ENCODE measurements at regions not wholly inside any gene's neighbourhood (a gene's known extent, or its start where the extent isn't known, plus 50 kb on each side); places are given as distances from the start of the nearest gene placed in this dataset.

GRCh38 chr4:18882468-18882867, 860.9 kb upstream of the LCORL start:
- peak; percentile 1 for DNase-seq (ENCODE audit: low spot score)
- H3K4me1 ChIP-seq (ENCODE audit: insufficient read depth, low read length), result no peaks in the 10 kb centered on the region
- in situ Hi-C loops (cut with HindIII; ENCODE audit: extremely low pct_ligation_motif_present, low pct_unique_long_range_greater_than_20kb), result no loop called here
- no peak overlapping the region for H3K4me2 ChIP-seq (ENCODE audit: low read depth, low read length)
- H3K9ac ChIP-seq (ENCODE audit: insufficient read depth, low read depth, low read length), result no peak overlapping the region
- no peak for ATAC-seq
- H2AFZ ChIP-seq (ENCODE audit: low read length), result no peak overlapping the region
- intact Hi-C loops (cut with micrococcal nuclease; ENCODE audit: unreplicated experiment), result no loop called here
- WGBS (ENCODE audit: low lambda C conversion rate), result 0% methylated on average over 3 of the region's 3 CpGs
- no peaks in the 10 kb centered on the region; a peak in 1 of 5 replicates for H3K36me3 ChIP-seq (replicated peaks in 1 of 2; ENCODE audit: control insufficient read depth in 1 of 2, insufficient read depth in 2 of 2, low read length in 2 of 2)
- H4K20me1 ChIP-seq (ENCODE audit: insufficient read depth, low read length), result no peaks in the 10 kb centered on the region
- CTCF ChIA-PET (ENCODE audit: low intra/inter-chr PET ratio, low total read pairs), result no interaction called here
- H3K9me3 ChIP-seq (ENCODE audit: low read length), result peaks cover 81% of the 10 kb centered on the region
- BruUV-seq (replicated peaks), result no TSS peak
- H3K27ac ChIP-seq (ENCODE audit: extremely low read length, insufficient read depth, low read length), result no peak overlapping the region
- H3K79me2 ChIP-seq (ENCODE audit: insufficient read depth, low read length), result no peaks in the 10 kb centered on the region
- TF ChIP-seq CREM (IDR thresholded peaks at IDR 0.05) (no peak), CREM (CRISPR knock-in tag; IDR thresholded peaks at IDR 0.05) (no peak), MYNN (CRISPR knock-in tag; IDR thresholded peaks at IDR 0.05; ENCODE audit: low read depth) (no peak), ZNF724P (CRISPR knock-in tag; IDR thresholded peaks at IDR 0.05; ENCODE audit: borderline replicate concordance) (no peak), PLSCR1 (CRISPR knock-in tag; IDR thresholded peaks at IDR 0.05; ENCODE audit: borderline replicate concordance) (no peak), MTA1 (CRISPR knock-in tag; IDR thresholded peaks at IDR 0.05; ENCODE audit: borderline replicate concordance) (no peak), ZSCAN25 (CRISPR knock-in tag; IDR thresholded peaks at IDR 0.05) (no peak)
- no peak overlapping the region for H3K4me3 ChIP-seq (replicated peaks in 1 of 3; ENCODE audit: insufficient read depth in 1 of 3, low read depth in 2 of 3, low read length in 3 of 3)
- POLR2A ChIA-PET, result no interaction called here
- H3K27me3 ChIP-seq (ENCODE audit: control insufficient read depth in 1 of 2, insufficient read depth in 2 of 2, low read length in 2 of 2), result no peaks in the 10 kb centered on the region
- FAIRE-seq, result no peak

GRCh38 chr4:18881556-18881955, 860.0 kb upstream of the LCORL start:
- FAIRE-seq (no peak), DNase-seq (ENCODE audit: low spot score) (no peak), ATAC-seq (no peak)
- Histone ChIP-seq H2AFZ (ENCODE audit: low read length) (no peak overlapping the region), H3K4me2 (ENCODE audit: low read depth, low read length) (no peak overlapping the region), H3K4me3 (replicated peaks in 1 of 3; ENCODE audit: insufficient read depth in 1 of 3, low read depth in 2 of 3, low read length in 3 of 3) (no peak overlapping the region), H3K9ac (ENCODE audit: insufficient read depth, low read depth, low read length) (no peak overlapping the region), H3K27ac (ENCODE audit: extremely low read length, insufficient read depth, low read length) (no peak overlapping the region), H3K36me3 (replicated peaks in 1 of 2; ENCODE audit: control insufficient read depth in 1 of 2, insufficient read depth in 2 of 2, low read length in 2 of 2) (no peaks in the 10 kb centered on the region; a peak in 1 of 5 replicates), H3K79me2 (ENCODE audit: insufficient read depth, low read length) (no peaks in the 10 kb centered on the region), H4K20me1 (ENCODE audit: insufficient read depth, low read length) (no peaks in the 10 kb centered on the region), H3K27me3 (ENCODE audit: control insufficient read depth in 1 of 2, insufficient read depth in 2 of 2, low read length in 2 of 2) (no peaks in the 10 kb centered on the region), H3K9me3 (ENCODE audit: low read length) (peaks cover 81% of the 10 kb centered on the region), H3K4me1 (ENCODE audit: insufficient read depth, low read length) (no peaks in the 10 kb centered on the region)
- ChIA-PET POLR2A (no interaction called here), CTCF (ENCODE audit: low intra/inter-chr PET ratio, low total read pairs) (no interaction called here)
- 0% methylated on average over 1 of the region's 1 CpG for WGBS (ENCODE audit: low lambda C conversion rate)
- in situ Hi-C loops (cut with HindIII; ENCODE audit: extremely low pct_ligation_motif_present, low pct_unique_long_range_greater_than_20kb) (no loop called here), intact Hi-C loops (cut with micrococcal nuclease; ENCODE audit: unreplicated experiment) (no loop called here)
- no TSS peak for BruUV-seq (replicated peaks)
- TF ChIP-seq MXD1 (CRISPR knock-in tag; IDR thresholded peaks at IDR 0.05), result no peak
- TF ChIP-seq ZNF780A (CRISPR knock-in tag; IDR thresholded peaks at IDR 0.05), result no peak
- no peak for TF ChIP-seq ZNF549 (CRISPR knock-in tag; IDR thresholded peaks at IDR 0.05)
- TF ChIP-seq ELF3 (CRISPR knock-in tag; IDR thresholded peaks at IDR 0.05), result no peak
- no peak for TF ChIP-seq CAMTA2 (CRISPR knock-in tag; IDR thresholded peaks at IDR 0.05; ENCODE audit: borderline replicate concordance)
- TF ChIP-seq HDAC6 (IDR thresholded peaks at IDR 0.05; ENCODE audit: low read depth, low read length), result no peak
- no peak for TF ChIP-seq TFAP4 (IDR thresholded peaks at IDR 0.05; ENCODE audit: borderline replicate concordance, low read depth)
- no peak for TF ChIP-seq ZNF441 (CRISPR knock-in tag; IDR thresholded peaks at IDR 0.05; ENCODE audit: borderline replicate concordance)
- TF ChIP-seq ETV5 (CRISPR knock-in tag; IDR thresholded peaks at IDR 0.05; ENCODE audit: borderline replicate concordance), result no peak
- no peak for TF ChIP-seq HNRNPK (IDR thresholded peaks at IDR 0.05; ENCODE audit: low read depth, low read length, poor library complexity, severe bottlenecking)
- no peak for TF ChIP-seq ZBTB3 (CRISPR knock-in tag; IDR thresholded peaks at IDR 0.05; ENCODE audit: borderline replicate concordance, low read depth)
- TF ChIP-seq ELF1 (CRISPR knock-in tag; IDR thresholded peaks at IDR 0.05), result no peak
- TF ChIP-seq ZNF317 (CRISPR knock-in tag; IDR thresholded peaks at IDR 0.05), result no peak

Data from HepG2 (cell line).